Type B pancreatic cell (in vitro differentiated cells): ENCODE measurements at regions not wholly inside any gene's neighbourhood (a gene's known extent, or its start where the extent isn't known, plus 50 kb on each side); places are given as distances from the start of the nearest gene placed in this dataset.
"Not testable (repeated sequence)": the region's sequence is repeated elsewhere in the genome, so short reads cannot be mapped to it uniquely, and the experiment has no call there.

ENCODE experiments used
- DNase-seq: peaks from one replicate; pipeline ENCODE4 v3.0.0; 2021; ENCODE audit warnings: mixed read lengths; ENCODE audit not compliant: unreplicated experiment; ENCODE audit errors: extremely low spot score
- H3K27ac Mint-ChIP-seq: 2 replicates; pipeline ENCODE4 v1.8.0; 2021; ENCODE audit warnings: mild to moderate bottlenecking, mixed read lengths
- H3K27me3 Mint-ChIP-seq: 2 replicates; pipeline ENCODE4 v1.8.0; 2021; ENCODE audit warnings: mixed read lengths
- H3K36me3 Mint-ChIP-seq: 2 replicates; pipeline ENCODE4 v1.8.0; 2021; ENCODE audit warnings: mixed read lengths
- H3K4me1 Mint-ChIP-seq: one replicate; pipeline ENCODE4 v1.8.0; 2021; ENCODE audit warnings: mixed read lengths; ENCODE audit not compliant: unreplicated experiment
- H3K4me3 Mint-ChIP-seq: 2 replicates; pipeline ENCODE4 v1.8.0; 2021; ENCODE audit warnings: mild to moderate bottlenecking, mixed read lengths
- H3K9me3 Mint-ChIP-seq: 2 replicates; pipeline ENCODE4 v1.8.0; 2021; ENCODE audit warnings: mixed read lengths
- TF ChIP-seq, protein P1 (sequence below): fragments of 200-600 bp; sonication (generic); conservative IDR thresholded peaks from 2 replicates; pipeline ENCODE4 v1.5.0; 2021; ENCODE audit warnings: antibody characterized with exemption, mild to moderate bottlenecking

DNA sequence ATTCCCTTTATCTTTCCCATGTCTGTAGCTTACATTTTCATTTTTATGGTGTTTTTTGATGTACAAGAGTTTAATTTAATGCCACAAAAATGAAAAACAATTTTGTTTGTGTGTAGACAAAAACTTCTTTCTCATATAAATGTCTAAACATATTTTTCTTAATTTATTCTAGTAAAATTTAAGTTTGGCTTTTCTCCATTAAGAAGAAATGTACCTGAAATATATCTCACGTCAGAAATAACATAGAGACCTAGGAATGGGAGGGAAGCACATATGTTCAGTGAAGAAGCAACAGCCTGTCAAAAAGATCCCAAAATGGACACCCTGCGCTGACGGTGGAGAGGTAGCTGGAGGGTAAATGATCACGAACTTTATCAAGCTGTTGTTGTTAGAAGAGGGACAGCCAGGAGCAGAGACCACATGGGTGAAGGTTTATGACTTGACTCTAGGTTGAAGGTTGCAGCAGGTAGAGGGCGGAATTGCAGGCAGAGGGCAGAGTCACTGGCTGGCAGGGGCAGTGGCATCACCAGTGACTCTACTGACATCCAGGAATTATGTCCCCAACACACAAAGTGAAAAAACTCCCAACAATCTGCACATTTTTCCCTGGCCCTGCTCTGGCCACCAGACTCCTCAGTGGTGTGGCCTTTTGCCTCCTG, 225.9 kb upstream of the PRSS58 start:
- H3K4me3 Mint-ChIP-seq: no peak overlapping the region
- TF ChIP-seq, protein P1, sequence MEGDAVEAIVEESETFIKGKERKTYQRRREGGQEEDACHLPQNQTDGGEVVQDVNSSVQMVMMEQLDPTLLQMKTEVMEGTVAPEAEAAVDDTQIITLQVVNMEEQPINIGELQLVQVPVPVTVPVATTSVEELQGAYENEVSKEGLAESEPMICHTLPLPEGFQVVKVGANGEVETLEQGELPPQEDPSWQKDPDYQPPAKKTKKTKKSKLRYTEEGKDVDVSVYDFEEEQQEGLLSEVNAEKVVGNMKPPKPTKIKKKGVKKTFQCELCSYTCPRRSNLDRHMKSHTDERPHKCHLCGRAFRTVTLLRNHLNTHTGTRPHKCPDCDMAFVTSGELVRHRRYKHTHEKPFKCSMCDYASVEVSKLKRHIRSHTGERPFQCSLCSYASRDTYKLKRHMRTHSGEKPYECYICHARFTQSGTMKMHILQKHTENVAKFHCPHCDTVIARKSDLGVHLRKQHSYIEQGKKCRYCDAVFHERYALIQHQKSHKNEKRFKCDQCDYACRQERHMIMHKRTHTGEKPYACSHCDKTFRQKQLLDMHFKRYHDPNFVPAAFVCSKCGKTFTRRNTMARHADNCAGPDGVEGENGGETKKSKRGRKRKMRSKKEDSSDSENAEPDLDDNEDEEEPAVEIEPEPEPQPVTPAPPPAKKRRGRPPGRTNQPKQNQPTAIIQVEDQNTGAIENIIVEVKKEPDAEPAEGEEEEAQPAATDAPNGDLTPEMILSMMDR: peak; percentile 40

GRCh38 chr7:142482891-142483658, 225.2 kb upstream of the PRSS58 start:
- peaks cover 3% of the 10 kb centered on the region for H3K27me3 Mint-ChIP-seq
- no peaks in the 10 kb centered on the region for H3K4me1 Mint-ChIP-seq
- DNase-seq: no peak
- no peak overlapping the region for H3K27ac Mint-ChIP-seq
- no peaks in the 10 kb centered on the region for H3K9me3 Mint-ChIP-seq
- no peaks in the 10 kb centered on the region for H3K36me3 Mint-ChIP-seq
- TF ChIP-seq, protein P1: peak; percentile 80
- no peak overlapping the region for H3K4me3 Mint-ChIP-seq

More for the DNA sequence above, 225.9 kb upstream of the PRSS58 start:
- Mint-ChIP-seq H3K9me3 (no peaks in the 10 kb centered on the region), H3K27me3 (no peaks in the 10 kb centered on the region), H3K36me3 (no peaks in the 10 kb centered on the region), H3K27ac (no peak overlapping the region), H3K4me1 (no peaks in the 10 kb centered on the region)
- no peak for DNase-seq

DNA sequence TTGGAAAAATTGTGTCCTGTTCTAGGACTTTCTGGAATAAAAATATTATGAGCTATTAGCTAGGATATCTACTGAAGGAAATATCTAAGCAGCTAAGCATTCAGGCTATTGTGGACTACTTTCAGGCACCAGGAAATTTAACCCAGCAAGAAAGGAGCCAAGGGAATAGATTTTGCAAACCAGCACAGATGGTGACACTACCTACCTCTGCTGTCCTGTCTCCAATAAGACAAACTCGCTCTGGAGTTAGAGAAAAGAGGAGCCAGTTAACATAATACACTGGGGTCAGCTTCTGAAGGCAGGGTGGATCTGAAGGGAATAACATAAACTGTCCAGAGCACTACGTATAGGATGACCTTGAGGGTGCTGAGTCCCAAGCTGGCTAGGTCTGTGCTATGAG, 223.7 kb upstream of the PRSS58 start:
- Mint-ChIP-seq H3K27ac (no peak overlapping the region), H3K9me3 (no peaks in the 10 kb centered on the region), H3K4me1 (no peaks in the 10 kb centered on the region), H3K4me3 (no peak overlapping the region), H3K27me3 (peaks cover 3% of the 10 kb centered on the region), H3K36me3 (no peaks in the 10 kb centered on the region)
- TF ChIP-seq, protein P1: no peak
- no peak for DNase-seq

- Mint-ChIP-seq H3K27me3 (peaks cover 3% of the 10 kb centered on the region), H3K36me3 (no peaks in the 10 kb centered on the region), H3K27ac (no peak overlapping the region), H3K4me1 (no peaks in the 10 kb centered on the region), H3K9me3 (no peaks in the 10 kb centered on the region), H3K4me3 (no peak overlapping the region)
- DNase-seq: no peak
- TF ChIP-seq, protein P1: peak; percentile 72
These were observed 220.8 kb upstream of the PRSS58 start for GRCh38 chr7:142478479-142479220.

DNA sequence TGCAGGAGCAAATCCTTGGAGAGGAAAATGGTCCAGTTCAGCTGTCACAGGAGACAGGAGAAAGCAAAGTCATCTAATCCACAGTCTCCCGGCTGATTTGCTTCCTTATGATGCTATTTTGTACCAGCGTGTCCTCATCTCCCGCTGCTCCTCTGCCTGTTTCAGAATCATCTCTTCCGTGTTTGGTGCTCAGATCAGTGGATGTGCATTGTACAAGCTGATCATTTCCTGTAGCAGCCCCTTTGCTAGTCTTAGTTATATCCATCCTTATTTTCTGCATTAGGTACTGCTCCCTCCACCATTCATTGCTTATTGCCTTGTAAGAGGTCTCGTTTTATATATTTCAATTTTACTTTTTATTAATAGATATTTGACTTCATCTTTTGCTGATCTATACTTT, 219.9 kb upstream of the PRSS58 start:
- not testable (repeated sequence) for H3K4me1 Mint-ChIP-seq, H3K27ac Mint-ChIP-seq

More for the DNA sequence above, 219.9 kb upstream of the PRSS58 start:
- H3K4me3 Mint-ChIP-seq, H3K9me3 Mint-ChIP-seq, H3K36me3 Mint-ChIP-seq, DNase-seq, H3K27me3 Mint-ChIP-seq: not testable (repeated sequence)
